Thyroid gland (tissue), 4 donors: ENCODE measurements at regions not wholly inside any gene's neighbourhood (a gene's known extent, or its start where the extent isn't known, plus 50 kb on each side); places are given as distances from the start of the nearest gene placed in this dataset.

Experiments used
- CTCF ChIP-seq, 6 experiments: fragments of 200-600 bp in 3 of 6; fragments of 450-650 bp in 3 of 6; sonication (generic) in 3 of 6; IDR thresholded peaks; one replicate each; pipeline ENCODE4 v1.5.1; 2016 to 2019; ENCODE audit warnings: antibody characterized with exemption in 6 of 6, mild to moderate bottlenecking in 2 of 6, inconsistent platforms in 1 of 6, moderate library complexity in 1 of 6
- POLR2A ChIP-seq, 2 donors: fragments of 450-650 bp; IDR thresholded peaks; one replicate each; pipeline ENCODE4 v1.6.1; 2017; ENCODE audit warnings: antibody characterized with exemption in 2 of 2, mild to moderate bottlenecking in 2 of 2, moderate library complexity in 1 of 2

GRCh38 chr7:136189506-136189998, 212.4 kb upstream of the MTPN start:
- TF ChIP-seq CTCF (IDR thresholded peaks at IDR 0.05) (no peak), POLR2A (IDR thresholded peaks at IDR 0.05) (no peak)
